ENCODE measurements at regions not wholly inside any gene's neighbourhood (a gene's known extent, or its start where the extent isn't known, plus 50 kb on each side); places are given as distances from the start of the nearest gene placed in this dataset.
"Not testable (repeated sequence)": the region's sequence is repeated elsewhere in the genome, so short reads cannot be mapped to it uniquely, and the experiment has no call there.

DNA sequence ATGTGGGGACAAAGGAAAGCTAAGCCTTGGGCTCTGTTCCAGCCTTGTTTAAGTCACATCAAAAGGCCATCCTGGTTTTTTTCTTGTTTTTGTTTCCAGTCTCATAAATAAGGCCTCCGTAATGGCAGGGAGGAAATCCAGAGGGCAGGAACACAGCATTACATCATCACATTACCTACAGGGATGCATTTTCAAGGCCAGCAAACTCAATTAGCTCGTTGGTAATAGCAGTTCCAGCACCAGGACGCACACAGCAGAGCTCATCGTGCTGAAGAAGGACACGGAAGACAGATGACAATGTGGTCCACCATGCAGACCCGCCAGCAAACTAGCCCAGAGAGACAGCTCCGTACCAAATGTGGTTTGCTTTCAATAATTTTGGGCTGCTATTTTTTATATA lies 1209.2 kb downstream of the TYW1 start:
- peak; percentile 70 for DNase-seq

DNA sequence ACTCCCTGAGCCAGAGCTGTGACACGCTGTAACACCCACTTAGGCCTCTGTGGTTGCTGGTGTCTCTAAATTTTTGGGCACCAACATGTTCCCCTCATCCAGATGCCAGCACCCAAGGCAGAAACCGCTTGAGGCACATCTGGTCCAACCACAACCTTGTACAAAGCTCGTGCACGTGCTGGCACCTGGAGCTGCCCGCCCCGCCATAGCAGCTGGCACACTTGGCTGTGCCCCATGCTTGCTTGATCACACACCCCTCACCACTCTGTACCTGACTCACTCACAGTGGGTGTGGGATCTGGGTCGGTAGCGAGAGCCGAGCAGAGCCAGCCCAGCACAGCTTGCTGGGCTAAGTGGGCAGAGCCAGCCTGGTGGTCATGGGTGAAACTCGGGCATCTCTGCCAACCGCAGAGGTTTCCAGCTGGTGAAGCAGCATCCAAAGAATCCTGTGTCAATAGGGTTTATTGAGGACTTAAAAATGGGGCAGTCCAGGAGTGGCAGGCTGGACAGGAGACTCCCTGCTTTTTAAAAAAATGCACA lies 1210.4 kb downstream of the TYW1 start:
- no peak for DNase-seq

GRCh38 chr7:68207676-68208075 lies 1211.0 kb downstream of the TYW1 start:
- no peak for DNase-seq

- DNase-seq, result no peak
Measured at GRCh38 chr7:68209486-68209885, 1212.9 kb downstream of the TYW1 start.

- DNase-seq, result no peak
Measured at GRCh38 chr7:68213838-68214237, 1217.2 kb downstream of the TYW1 start.

GRCh38 chr7:68216051-68216450 lies 1219.4 kb downstream of the TYW1 start:
- DNase-seq, result no peak

DNA sequence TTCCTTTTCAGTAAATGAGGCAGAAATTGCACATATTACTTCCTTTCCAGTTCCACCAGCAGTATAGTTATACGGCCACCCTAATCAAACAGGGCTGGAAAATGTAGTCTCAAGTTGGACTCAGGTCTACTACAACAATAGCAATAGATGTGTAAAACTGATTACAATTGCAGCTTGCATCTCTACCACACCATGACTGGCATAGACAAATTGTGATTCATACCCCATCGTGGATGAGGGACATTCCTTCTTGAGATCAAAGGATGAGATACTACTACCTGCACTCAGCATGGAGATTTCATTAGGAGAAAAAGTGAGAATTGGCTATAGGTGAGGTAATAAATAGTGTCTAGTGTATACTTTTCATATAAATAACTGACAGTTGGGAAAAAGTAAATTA lies 1220.8 kb downstream of the TYW1 start:
- DNase-seq, result no peak

GRCh38 chr7:68218461-68218860 lies 1221.8 kb downstream of the TYW1 start:
- DNase-seq, result no peak

- no peak for DNase-seq
Measured at GRCh38 chr7:68222311-68222710, 1225.7 kb downstream of the TYW1 start.

- no peak for DNase-seq
Measured at GRCh38 chr7:68224041-68224741, 1227.6 kb downstream of the TYW1 start.

DNA sequence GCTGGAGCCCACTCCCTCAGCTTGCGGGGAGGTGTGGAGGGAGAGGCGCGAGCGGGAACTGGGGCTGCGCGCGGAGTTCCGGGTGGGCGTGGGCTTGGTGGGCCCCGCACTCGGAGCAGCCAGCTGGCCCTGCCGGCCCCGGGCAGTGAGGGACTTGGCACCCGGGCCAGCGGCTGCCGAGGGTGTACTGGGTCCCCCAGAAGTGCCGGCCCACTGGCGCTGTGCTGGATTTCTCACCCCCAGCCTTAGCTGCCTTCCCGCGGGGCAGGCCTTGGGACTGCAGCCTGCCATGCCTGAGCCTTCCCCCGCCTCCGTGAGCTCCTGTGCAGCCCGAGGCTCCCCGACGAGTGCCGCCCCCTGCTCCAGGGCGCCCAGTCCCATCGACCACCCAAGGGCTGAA lies 1234.4 kb downstream of the TYW1 start:
- DNase-seq, result not testable (repeated sequence)

GRCh38 chr7:68235937-68236336 lies 1239.3 kb downstream of the TYW1 start:
- no peak for DNase-seq

- DNase-seq, result no peak
Measured at GRCh38 chr7:68238204-68238805, 1241.7 kb downstream of the TYW1 start.

DNA sequence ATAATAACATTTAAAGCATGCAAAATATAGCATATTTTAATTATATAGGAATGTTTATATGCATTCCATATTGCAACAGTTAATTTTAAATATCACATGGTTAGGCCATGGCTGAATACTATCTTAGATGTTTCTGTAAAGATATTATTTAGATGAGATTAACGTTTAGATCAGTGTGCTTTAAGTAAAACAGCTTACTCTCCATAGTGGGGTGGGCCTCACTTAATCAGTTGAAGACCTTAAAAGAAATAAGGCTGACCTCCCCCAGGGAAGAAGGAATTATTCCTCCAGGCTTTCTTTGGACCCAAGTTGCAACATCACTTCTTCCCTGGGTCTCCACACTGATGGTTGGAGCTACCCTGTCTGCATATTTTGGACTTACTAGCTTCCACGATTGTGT lies 1246.5 kb downstream of the TYW1 start:
- no peak for DNase-seq

- no peak for DNase-seq
Measured at GRCh38 chr7:68244389-68244788, 1247.8 kb downstream of the TYW1 start.

DNA sequence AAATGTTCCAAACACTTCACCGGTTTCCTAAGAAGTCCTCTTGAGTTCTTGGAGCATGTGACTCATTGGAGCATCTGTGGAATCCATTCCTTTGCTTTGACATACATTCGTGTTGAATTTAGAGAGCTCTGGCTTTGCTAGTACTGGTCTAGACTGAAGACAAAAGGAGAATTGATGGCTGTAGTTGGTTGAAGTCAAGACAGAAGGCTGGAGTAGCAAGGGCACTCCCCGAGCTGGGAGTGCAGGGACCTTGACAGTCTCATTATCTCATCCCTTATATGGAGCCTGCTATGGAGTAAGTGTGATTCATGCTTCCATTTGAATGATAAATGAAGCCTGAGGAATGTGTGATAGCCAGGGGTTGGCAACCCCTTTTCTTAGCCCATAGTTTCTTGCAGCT lies 1249.1 kb downstream of the TYW1 start:
- peak; percentile 95 for DNase-seq

DNA sequence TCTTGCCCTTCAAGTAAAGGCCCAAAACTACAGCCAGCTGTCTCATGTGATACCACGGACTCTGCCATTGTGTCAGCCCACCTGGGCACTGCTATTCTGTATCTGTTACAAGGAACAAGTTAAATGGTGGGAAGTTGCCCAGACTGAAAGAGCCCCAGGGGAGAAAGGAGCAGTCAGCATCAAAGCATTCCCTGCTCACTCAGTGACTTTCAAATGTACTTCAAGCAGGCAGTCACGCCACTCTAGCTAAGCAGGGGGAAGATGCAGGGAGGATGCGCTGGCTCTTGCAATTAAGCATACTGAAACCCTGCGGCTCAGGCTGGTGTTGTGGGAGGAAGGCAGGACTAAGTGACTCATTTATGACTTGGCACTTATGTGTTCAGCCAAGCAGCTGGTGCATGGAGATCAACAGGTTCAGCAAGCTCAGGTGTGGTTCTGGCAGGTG lies 1249.6 kb downstream of the TYW1 start:
- DNase-seq, result peak; percentile 99

GRCh38 chr7:68247126-68247525 lies 1250.5 kb downstream of the TYW1 start:
- DNase-seq, result peak; percentile 58

- DNase-seq, result no peak
Measured at GRCh38 chr7:68247571-68247970, 1250.9 kb downstream of the TYW1 start.

DNA sequence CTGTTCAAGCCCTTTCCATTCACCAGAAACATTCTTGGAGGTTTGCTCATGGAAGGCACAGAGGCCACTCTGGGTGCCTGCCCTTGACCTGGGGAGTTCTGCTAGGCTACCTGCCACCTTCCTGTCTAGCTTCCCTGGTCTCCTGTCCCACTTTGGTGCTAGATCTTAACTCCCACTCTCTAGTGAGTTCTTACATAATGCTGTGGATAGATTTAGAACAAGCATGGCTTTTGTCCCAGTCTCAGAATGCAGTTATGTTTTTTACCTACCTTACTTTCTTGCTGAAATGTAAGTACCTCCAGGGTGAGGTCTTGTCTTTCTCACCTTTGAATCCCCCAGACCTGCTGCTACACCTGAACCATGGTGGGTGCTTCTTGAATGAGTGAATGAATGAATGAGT lies 1252.3 kb downstream of the TYW1 start:
- no peak for DNase-seq

- no peak for DNase-seq
Measured at GRCh38 chr7:68249611-68250010, 1253.0 kb downstream of the TYW1 start.

- DNase-seq, result no peak
Measured at GRCh38 chr7:68250143-68250542, 1253.5 kb downstream of the TYW1 start.

DNA sequence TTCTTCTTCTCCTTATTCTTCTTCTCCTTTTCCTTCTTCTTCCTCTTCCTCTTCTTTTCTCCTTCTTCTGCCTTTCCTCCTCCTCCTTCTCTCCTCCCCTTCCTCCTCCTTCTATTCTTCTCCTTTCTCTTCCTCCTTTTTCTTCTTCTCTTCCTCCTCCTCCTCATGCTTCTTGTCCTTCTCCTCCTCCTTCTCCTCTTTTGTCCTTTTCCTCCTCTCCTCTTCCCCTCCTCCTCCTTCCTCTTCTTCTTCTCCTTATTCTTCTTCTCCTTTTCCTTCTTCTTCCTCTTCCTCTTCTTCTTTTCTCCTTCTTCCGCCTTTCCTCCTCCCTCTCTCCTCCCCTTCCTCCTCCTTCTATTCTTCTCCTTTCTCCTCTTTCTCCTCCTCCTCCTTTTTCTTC lies 1258.2 kb downstream of the TYW1 start:
- not testable (repeated sequence) for DNase-seq

DNA sequence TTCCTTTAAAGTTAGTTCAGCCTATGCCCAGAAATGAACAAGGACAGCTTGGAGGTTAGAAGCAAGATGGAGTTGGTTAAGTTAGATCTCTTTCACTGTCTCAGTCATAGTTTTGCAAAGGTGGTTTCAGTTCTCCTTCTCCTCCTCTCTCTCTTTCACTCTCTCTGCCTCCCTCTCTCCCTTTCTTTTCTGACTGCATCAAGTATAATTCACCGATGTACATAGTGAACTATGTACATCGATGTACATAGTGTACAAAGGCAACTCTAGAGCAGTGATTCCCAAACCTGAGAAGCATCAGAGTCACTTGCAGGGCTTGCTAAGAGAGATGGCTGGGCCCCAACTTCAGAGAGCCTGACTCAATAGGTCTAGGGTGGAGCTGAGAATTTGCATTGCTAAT lies 1259.7 kb downstream of the TYW1 start:
- DNase-seq, result no peak

- no peak for DNase-seq
Measured at GRCh38 chr7:68258609-68259008, 1262.0 kb downstream of the TYW1 start.

Measured in islet precursor cell (in vitro differentiated cells).